NB4 (cell line): ENCODE measurements at regions not wholly inside any gene's neighbourhood (a gene's known extent, or its start where the extent isn't known, plus 50 kb on each side); places are given as distances from the start of the nearest gene placed in this dataset.

Experiments
- TF ChIP-seq, protein P1 (sequence below): IDR thresholded peaks from one replicate; pipeline ENCODE4 v1.5.1; 2012; ENCODE audit warnings: low read depth, low read length
- TF ChIP-seq, protein P2 (sequence below): IDR thresholded peaks from 2 replicates; pipeline ENCODE4 v1.6.1; 2011; ENCODE audit warnings: low read depth, low read length

DNA sequence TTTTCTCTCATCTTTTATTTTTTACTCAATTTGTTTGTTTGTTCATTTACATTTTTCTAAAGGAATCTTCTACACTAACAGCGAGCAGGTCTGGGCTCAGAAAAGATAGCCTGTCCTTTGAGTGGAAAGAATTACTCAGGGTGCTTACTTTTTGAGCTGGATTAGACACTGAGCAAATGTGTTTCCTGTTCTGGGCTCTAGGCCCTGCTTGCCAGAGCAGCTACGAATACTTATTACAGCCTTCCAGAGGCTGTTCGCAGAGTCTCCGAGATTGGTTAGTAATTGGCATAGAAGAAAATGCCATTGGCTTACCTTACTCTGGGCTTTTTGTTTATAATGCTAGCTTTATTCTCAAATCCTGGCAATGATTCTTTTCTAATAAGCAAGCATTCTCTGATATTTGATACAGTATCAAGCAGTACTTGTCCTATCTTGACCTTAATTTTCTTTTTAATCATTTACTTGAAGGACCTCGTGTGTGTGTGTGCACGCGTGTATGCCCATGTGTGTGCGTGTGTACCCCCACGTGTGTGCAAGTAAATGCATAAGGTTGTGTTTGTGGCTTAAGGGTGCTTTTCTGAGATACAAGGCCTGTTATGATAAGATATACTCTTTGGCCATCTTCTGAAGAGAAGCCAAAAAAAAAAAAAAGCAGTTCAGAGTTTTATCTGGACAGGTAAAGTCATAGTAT lies 76.2 kb upstream of the GRXCR1 start:
- TF ChIP-seq, protein P1, sequence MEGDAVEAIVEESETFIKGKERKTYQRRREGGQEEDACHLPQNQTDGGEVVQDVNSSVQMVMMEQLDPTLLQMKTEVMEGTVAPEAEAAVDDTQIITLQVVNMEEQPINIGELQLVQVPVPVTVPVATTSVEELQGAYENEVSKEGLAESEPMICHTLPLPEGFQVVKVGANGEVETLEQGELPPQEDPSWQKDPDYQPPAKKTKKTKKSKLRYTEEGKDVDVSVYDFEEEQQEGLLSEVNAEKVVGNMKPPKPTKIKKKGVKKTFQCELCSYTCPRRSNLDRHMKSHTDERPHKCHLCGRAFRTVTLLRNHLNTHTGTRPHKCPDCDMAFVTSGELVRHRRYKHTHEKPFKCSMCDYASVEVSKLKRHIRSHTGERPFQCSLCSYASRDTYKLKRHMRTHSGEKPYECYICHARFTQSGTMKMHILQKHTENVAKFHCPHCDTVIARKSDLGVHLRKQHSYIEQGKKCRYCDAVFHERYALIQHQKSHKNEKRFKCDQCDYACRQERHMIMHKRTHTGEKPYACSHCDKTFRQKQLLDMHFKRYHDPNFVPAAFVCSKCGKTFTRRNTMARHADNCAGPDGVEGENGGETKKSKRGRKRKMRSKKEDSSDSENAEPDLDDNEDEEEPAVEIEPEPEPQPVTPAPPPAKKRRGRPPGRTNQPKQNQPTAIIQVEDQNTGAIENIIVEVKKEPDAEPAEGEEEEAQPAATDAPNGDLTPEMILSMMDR, result no peak
- TF ChIP-seq, protein P2, sequence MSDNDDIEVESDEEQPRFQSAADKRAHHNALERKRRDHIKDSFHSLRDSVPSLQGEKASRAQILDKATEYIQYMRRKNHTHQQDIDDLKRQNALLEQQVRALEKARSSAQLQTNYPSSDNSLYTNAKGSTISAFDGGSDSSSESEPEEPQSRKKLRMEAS, result no peak
